OCI-LY1 (cell line): ENCODE measurements at regions not wholly inside any gene's neighbourhood (a gene's known extent, or its start where the extent isn't known, plus 50 kb on each side); places are given as distances from the start of the nearest gene placed in this dataset.

Experiments used
- H2AFZ ChIP-seq: fragments of 200-600 bp; sonication (generic), shearing (Covaris generic); 2 replicates; pipeline ENCODE4 v1.6.0; 2014; ENCODE audit warnings: antibody characterized with exemption, mild to moderate bottlenecking, low read length
- H3F3A ChIP-seq: fragments of 200-600 bp; sonication (generic), shearing (Covaris generic); 2 replicates; pipeline ENCODE4 v1.6.0; 2014; ENCODE audit warnings: mild to moderate bottlenecking, antibody characterized with exemption, low read length, moderate library complexity; ENCODE audit not compliant: insufficient read depth
- H3K27ac ChIP-seq: fragments of 200-600 bp; sonication (generic); 2 replicates; pipeline ENCODE4 v1.5.1; 2014; ENCODE audit warnings: low read length, mixed run types, mild to moderate bottlenecking, low read depth; ENCODE audit not compliant: poor library complexity, severe bottlenecking
- H3K27me3 ChIP-seq: fragments of 200-600 bp; sonication (generic); 2 replicates; pipeline ENCODE4 v1.6.0; 2014; ENCODE audit warnings: antibody characterized with exemption, mild to moderate bottlenecking, low read length, moderate library complexity; ENCODE audit not compliant: insufficient read depth
- H3K36me3 ChIP-seq: fragments of 200-600 bp; sonication (generic); 2 replicates; pipeline ENCODE4 v1.6.1; 2014; ENCODE audit warnings: mild to moderate bottlenecking, antibody characterized with exemption, low read length, moderate library complexity, mixed read lengths; ENCODE audit not compliant: insufficient read depth
- H3K4me1 ChIP-seq: fragments of 200-600 bp; sonication (generic); 2 replicates; pipeline ENCODE4 v1.5.1; 2014; ENCODE audit warnings: mild to moderate bottlenecking, low read length, moderate library complexity; ENCODE audit not compliant: insufficient read depth, severe bottlenecking
- H3K4me2 ChIP-seq: fragments of 200-600 bp; sonication (generic), shearing (Covaris generic); 2 replicates; pipeline ENCODE4 v1.6.1; 2014; ENCODE audit warnings: low read length
- H3K4me3 ChIP-seq: fragments of 200-600 bp; sonication (generic); 2 replicates; pipeline ENCODE4 v1.5.1; 2014; ENCODE audit warnings: low read length, low read depth, mild to moderate bottlenecking, mixed read lengths; ENCODE audit not compliant: poor library complexity, severe bottlenecking
- H3K79me2 ChIP-seq: fragments of 200-600 bp; shearing (Covaris generic); 2 replicates; pipeline ENCODE4 v1.6.1; 2016; ENCODE audit warnings: mixed run types, low read length, mixed read lengths; ENCODE audit not compliant: insufficient read depth
- H3K9ac ChIP-seq: fragments of 200-600 bp; sonication (generic), shearing (Covaris generic); 2 replicates; pipeline ENCODE4 v1.6.1; 2014; ENCODE audit warnings: mild to moderate bottlenecking, low read length, mixed read lengths
- H3K9me2 ChIP-seq: fragments of 200-600 bp; sonication (generic), shearing (Covaris generic); 2 replicates; pipeline ENCODE4 v1.6.1; 2014; ENCODE audit warnings: low read depth, mild to moderate bottlenecking, low read length, mixed read lengths
- H3K9me3 ChIP-seq: fragments of 200-600 bp; shearing (Covaris generic); 2 replicates; pipeline ENCODE4 v1.6.1; 2014; ENCODE audit warnings: low read length, mixed read lengths
- H4K20me1 ChIP-seq: fragments of 200-600 bp; sonication (generic), shearing (Covaris generic); 2 replicates; pipeline ENCODE4 v1.6.0; 2016; ENCODE audit warnings: mild to moderate bottlenecking, low read length; ENCODE audit not compliant: insufficient read depth
- CTCF ChIP-seq: fragments of 200-600 bp; sonication (generic), shearing (Covaris generic); IDR thresholded peaks from 2 replicates; pipeline ENCODE4 v1.5.1; 2017; ENCODE audit warnings: mild to moderate bottlenecking, antibody characterized with exemption, low read length, moderate library complexity, mixed read lengths
- EZH2 ChIP-seq: fragments of 200-600 bp; sonication (generic), shearing (Covaris generic); IDR thresholded peaks from 2 replicates; pipeline ENCODE4 v1.8.0; 2017; ENCODE audit warnings: borderline replicate concordance, mixed run types, mild to moderate bottlenecking, antibody characterized with exemption, low read length, moderate library complexity, mixed read lengths

GRCh38 chr5:153157156-153157555 lies 333.3 kb upstream of the GRIA1 start:
- Histone ChIP-seq H3K27me3 (no peaks in the 10 kb centered on the region), H3F3A (no peaks in the 10 kb centered on the region), H3K4me1 (no peaks in the 10 kb centered on the region), H3K27ac (no peak overlapping the region), H4K20me1 (no peaks in the 10 kb centered on the region), H3K9me3 (no peaks in the 10 kb centered on the region), H3K36me3 (no peaks in the 10 kb centered on the region), H3K4me3 (no peak overlapping the region), H3K79me2 (no peaks in the 10 kb centered on the region), H3K9me2 (no peaks in the 10 kb centered on the region), H2AFZ (no peak overlapping the region), H3K9ac (no peak overlapping the region), H3K4me2 (no peak overlapping the region)
- TF ChIP-seq CTCF (no peak), EZH2 (no peak)

- Histone ChIP-seq H3K4me1 (no peaks in the 10 kb centered on the region), H3K27me3 (no peaks in the 10 kb centered on the region), H4K20me1 (no peaks in the 10 kb centered on the region), H3K79me2 (no peaks in the 10 kb centered on the region), H3K27ac (no peak overlapping the region), H3K4me2 (no peak overlapping the region), H3K9ac (no peak overlapping the region), H3K4me3 (no peak overlapping the region), H2AFZ (no peak overlapping the region), H3K9me3 (no peaks in the 10 kb centered on the region), H3K9me2 (no peaks in the 10 kb centered on the region), H3K36me3 (no peaks in the 10 kb centered on the region), H3F3A (no peaks in the 10 kb centered on the region)
- TF ChIP-seq CTCF: no peak
- no peak for TF ChIP-seq EZH2
Observed at GRCh38 chr5:153158608-153159007, 331.9 kb upstream of the GRIA1 start.

GRCh38 chr5:153159616-153160015 lies 330.9 kb upstream of the GRIA1 start:
- Histone ChIP-seq H3K9me2 (no peaks in the 10 kb centered on the region), H4K20me1 (no peaks in the 10 kb centered on the region), H3K9me3 (no peaks in the 10 kb centered on the region), H3F3A (no peaks in the 10 kb centered on the region), H3K4me3 (no peak overlapping the region), H3K4me1 (no peaks in the 10 kb centered on the region), H3K79me2 (no peaks in the 10 kb centered on the region), H2AFZ (no peak overlapping the region), H3K27ac (no peak overlapping the region), H3K9ac (no peak overlapping the region), H3K27me3 (no peaks in the 10 kb centered on the region), H3K4me2 (no peak overlapping the region), H3K36me3 (no peaks in the 10 kb centered on the region)
- TF ChIP-seq CTCF (no peak), EZH2 (no peak)
